ENCODE measurements at regions not wholly inside any gene's neighbourhood (a gene's known extent, or its start where the extent isn't known, plus 50 kb on each side); places are given as distances from the start of the nearest gene placed in this dataset.
A peak's percentile ranks its signal among the peaks of the same experiment; 100 is the strongest.
"Not testable (repeated sequence)": the region's sequence is repeated elsewhere in the genome, so short reads cannot be mapped to it uniquely, and the experiment has no call there.

DNA sequence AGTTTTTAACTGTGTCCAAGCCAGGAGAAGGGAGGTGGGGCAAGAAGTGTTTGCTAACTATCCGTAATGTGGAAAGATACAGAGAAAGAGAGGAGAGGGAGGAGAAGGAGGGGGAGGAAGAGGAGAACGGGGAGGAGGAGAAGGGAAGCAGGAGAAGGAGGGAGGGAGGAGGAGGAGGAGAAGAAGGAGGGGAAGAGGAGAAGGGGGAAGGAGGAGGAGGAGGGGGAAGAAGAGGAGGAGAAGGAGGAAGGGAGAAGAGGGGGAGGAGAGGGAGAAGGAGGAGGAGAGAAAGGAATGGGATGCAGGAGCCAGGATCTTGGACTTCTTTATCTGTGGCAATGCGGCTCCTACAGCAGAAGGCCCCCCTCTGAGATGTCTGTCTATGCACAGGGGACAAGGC is 510.3 kb upstream of the CCDC196 start:
- no peak for DNase-seq

DNA sequence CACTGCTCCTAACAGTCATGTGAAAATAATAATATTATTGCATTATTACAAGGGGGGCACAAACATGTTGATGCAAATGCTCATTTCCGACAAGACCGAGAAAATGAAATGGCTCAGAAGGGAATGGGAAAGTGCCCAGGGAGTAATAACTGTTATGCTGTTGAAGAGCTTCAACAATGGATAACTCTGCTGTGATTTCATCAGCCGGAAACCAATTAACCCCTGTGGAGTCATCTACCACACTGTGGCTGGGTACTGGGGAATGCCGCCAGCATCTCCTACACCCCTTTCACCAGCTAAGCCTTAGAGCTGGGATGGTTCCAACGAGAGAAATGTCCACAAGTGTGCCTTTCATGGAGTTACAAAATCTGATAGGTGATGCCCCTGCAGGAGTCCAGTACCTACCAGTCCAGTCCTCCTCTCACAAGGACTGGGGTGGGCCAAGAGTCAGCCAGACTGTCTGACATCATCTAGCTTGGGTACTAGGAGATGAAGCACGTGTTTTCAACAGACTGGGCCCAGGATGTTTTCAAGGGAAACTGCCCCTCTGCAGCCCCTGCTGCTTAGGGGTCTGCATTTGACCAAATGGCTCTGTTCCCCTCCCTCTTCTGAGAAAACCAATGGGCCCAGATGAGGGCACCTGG is 509.3 kb upstream of the CCDC196 start:
- DNase-seq = no peak

GRCh38 chr14:65981192-65981843 is 504.9 kb upstream of the CCDC196 start:
- no peak for DNase-seq

DNA sequence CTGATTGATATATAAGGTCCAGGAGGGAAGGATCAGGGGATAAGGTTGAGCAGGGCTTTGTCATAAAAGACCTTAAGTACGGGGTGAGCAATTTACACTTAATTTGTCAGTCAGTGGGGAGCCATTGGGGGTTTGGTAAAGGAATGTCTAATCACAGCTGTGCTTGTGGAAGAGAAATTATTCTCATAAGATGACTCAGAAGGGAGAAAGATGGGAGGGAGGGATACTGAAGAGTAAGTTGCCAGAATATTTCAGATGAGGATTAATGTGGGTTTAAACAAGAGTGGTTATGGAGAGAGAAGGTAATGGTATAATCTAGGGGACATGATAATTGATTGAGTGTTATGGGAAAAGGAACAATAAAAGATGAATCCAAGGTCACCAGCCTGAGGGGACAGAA is 500.1 kb upstream of the CCDC196 start:
- no peak for DNase-seq

DNA sequence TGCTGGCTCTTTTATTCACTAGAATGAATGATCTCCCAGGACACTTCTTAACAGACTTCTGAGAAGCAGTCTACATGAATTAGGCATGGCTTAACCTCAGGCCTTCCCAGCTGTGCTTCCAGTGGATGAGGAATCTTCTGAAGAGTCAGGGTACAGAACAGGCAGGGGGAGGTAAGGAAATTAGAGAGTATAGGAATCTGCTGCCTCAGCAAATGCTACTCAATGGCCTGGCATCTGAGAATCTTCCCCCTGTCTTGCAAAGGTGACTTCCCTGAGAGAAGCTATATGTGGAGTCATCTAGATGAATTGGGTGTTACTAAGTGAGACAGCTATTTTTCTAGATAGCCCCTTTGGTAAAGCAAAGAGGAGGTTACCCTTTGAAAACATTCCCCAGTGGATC is 496.2 kb upstream of the CCDC196 start:
- no peak for DNase-seq

DNA sequence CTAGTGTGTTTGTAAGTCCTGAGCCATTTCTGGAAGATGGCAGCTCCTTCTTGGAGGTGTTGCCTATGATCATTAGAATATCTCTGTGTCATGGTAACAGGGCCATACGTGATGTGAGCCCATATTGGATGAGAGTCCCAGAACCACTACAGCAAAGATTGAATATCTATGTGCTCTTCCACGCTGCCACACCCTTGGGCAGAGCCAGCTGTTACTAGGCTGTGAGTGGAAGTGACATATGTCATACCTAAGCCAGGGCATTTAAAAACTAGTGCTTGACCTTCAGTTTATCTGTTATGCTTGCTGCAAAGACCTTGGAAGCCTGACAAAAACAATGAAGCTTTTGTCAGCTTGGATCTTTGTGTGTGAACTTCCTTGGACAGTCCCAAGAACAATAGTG is 495.1 kb upstream of the CCDC196 start:
- no peak for DNase-seq

DNA sequence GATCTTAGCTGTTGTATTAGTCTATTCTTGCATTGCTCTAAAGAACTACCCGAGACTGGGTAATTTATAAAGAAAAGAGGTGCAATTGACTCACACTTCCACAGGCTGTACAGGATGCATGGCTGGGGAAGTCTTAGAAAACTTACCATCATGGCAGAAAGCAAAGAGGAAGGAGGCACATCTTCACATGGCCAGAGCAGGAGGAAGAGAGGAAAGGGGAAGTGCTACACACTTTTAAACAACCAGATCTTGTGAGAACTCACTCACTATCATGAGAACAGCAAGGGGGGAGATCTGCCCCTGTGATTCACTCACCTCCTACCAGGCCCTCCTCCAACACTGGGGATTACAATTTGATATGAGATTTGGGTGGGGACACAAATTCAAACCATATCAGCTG is 494.2 kb upstream of the CCDC196 start:
- not testable (repeated sequence) for DNase-seq

GRCh38 chr14:65993103-65993502 is 493.1 kb upstream of the CCDC196 start:
- DNase-seq = no peak

DNA sequence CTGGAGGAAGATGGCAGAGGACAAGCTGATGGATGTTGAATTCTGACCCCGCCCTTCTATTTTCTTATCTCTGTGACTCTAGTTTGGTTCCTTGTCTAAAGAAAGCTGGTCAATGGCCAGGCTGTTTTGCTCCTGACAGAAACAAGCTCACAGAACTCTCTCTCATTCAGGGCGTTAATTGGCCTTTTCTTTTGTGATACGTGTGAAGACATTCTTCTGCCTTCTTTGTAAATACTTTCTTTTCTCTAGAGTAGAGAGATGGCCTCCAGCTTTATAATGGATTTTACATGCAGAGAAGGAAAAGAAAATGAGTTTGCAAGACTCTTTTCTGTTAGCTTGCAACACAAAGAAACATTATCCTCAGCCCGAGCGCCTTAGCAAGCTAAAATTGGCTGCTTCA is 492.2 kb upstream of the CCDC196 start:
- DNase-seq = no peak

- no peak for DNase-seq
These were observed 488.8 kb upstream of the CCDC196 start for GRCh38 chr14:65997347-65997746.

GRCh38 chr14:65999865-66000264 is 486.3 kb upstream of the CCDC196 start:
- no peak for DNase-seq

GRCh38 chr14:66000766-66001165 is 485.4 kb upstream of the CCDC196 start:
- no peak for DNase-seq

GRCh38 chr14:66001356-66001755 is 484.8 kb upstream of the CCDC196 start:
- DNase-seq = no peak

DNA sequence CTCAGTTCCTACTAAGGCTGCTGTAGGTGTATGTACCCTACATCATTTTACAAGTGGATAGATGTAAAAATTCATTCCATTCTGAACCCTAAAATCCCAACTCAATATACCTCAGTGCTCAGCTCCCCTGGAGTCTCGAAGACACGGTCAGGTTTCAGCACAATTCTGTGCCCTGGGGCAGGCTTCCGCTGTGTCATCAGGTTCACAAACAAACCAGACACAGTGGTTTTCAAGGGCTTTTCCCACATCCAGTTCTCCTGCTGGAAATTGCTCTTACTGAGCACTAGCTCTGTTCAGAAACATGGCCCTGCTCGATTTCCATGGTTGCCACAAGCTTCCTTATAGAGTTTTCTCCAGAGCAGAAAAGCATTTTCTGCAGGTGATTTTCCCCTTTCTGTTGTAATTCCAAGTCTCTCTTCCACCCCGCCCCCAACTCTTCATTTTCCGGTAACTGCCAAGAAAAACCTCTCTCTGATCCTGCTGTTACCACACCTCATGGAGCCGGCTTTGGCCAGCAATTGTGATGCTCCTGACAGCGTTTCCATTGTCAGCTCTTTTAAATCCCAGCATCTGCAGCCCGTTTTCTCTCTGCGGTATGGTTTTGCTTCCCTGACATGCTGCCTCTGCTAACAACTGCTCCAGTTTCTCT is 483.0 kb upstream of the CCDC196 start:
- DNase-seq = no peak

- DNase-seq = no peak
These were observed 480.2 kb upstream of the CCDC196 start for GRCh38 chr14:66005900-66006434.

DNA sequence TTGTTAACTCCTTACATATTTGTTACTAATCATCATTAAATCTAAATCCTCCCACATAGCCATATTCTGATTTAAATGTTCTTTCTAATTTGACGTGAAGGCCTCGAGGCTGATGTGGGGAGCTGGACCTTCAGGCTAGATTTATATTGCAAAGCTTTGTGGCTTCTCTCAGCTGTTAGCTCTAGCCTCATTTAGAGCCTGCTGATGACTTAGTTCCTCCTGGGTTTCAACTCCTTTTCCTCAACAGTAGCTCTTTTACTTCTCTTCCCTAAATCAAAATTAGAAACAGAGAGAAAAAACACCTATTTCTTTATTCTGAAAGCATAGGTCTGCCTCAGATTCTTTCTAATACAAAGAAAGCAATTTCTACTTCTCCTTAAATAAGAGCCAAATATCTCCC is 477.5 kb upstream of the CCDC196 start:
- no peak for DNase-seq

DNA sequence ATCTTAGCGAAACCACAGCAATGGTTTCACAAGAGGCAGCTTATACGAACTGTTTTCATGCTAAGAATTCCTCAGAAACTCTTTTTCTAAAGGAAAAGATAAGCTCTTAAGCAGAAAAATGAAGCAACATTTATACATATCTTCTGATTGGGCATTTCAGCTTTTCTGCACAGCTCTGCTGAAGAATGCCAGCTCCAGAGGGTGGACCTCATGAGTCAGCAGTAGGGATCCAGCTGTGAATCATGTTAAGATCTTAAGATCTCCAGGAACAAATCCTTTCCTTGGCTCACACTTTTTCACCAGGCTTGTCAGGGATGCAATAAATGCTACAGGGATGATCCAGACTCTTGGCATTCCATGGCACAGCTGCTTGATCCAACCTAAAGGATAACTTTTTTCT is 477.1 kb upstream of the CCDC196 start:
- no peak for DNase-seq

- no peak for DNase-seq
These were observed 475.5 kb upstream of the CCDC196 start for GRCh38 chr14:66010695-66011094.

DNA sequence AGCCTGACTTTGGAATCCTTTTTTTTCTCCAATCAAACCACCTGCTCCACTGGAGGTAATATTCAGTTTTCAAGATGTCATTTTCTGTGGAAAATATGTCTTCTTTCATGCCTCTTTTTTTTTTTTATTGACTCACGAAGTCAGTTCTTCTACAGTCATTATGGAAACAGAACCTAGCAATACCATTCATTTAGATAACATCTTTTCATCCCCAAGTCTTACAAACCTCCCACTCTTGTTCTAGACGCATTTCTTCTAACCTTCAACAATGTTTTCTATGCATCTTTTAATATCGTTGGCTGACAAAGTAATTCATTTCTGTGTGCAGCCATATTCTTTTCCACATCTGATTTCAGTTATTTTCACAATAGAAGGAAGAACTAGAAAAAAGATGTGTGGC is 474.3 kb upstream of the CCDC196 start:
- no peak for DNase-seq

GRCh38 chr14:66013607-66014006 is 472.6 kb upstream of the CCDC196 start:
- DNase-seq = not testable (repeated sequence)

DNA sequence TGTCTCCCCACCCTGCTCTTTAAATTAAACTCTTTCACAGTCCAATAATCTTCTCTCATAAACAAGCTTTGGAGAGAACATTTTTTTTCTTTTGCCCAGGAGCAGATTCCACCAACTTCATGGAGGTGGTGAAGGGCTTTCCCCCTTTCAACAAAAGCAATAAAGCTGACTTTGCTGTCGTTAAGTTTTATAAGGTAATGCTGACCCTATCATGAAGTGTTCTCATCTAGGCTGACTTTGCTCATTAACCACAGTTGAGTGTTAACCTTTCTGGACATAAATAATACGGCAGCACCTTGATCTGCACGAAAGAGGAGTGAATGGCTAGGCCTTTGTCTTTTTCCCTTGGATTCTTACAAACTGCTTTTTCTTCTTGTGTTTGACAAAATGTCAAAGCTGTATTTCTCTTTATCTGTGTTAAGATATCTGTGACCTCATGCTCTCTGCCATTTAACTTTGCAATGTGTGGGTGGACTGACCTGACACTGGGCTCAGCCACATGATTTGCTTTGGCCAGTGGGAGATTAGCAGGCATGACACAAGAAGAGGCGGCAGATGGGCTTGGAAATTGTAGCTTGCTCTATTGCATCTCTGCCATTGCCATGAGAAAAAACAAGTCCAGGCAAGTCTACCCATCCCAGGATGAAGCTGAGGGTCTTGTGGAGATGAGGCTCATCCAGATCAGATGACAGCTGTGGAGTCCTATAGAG is 470.9 kb upstream of the CCDC196 start:
- DNase-seq = no peak

DNA sequence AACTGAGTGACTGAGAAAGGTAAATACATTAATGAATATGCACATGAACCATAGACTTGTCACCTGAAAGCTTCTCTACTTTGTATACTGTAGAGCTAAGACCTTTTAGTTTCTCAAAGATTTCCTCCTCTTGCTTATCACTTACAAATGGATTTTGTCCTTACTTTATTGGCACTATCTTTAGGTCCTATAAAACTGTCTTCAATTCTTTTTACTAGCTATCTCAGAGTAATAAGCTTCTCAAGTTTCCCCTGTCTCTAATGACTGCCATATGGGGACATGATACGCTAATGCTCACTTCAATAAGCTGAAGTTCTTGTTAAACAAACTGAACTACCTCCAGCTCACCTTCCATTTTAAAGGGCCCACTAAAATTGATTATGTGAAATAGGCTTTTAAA is 468.2 kb upstream of the CCDC196 start:
- peak; percentile 29 for DNase-seq

DNA sequence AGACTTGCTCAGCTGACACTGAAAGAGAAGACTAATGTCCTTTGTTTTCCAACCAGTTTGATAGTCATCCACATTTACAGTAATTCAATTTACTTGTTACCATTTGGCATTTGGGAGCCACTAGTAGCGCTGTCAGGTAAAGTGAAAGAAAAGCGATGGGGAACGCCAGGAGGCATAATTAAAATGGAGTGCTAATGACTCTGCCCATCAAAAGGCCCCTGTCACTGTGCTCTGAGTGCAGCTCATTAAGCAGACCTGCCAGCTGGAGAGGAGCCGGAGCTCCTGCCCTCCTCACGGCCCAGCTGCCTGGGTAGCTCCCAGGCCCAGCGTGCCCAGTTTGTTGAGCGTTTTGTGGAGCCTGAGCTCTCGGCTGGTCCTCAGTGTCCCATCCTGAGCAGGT is 463.6 kb upstream of the CCDC196 start:
- DNase-seq = peak; percentile 87

GRCh38 chr14:66025779-66026178 is 460.4 kb upstream of the CCDC196 start:
- DNase-seq = no peak
